Epidermal melanocyte (primary cell): ENCODE measurements at regions not wholly inside any gene's neighbourhood (a gene's known extent, or its start where the extent isn't known, plus 50 kb on each side); places are given as distances from the start of the nearest gene placed in this dataset.
"Not testable (repeated sequence)": the region's sequence is repeated elsewhere in the genome, so short reads cannot be mapped to it uniquely, and the experiment has no call there.

Experiments
- DNase-seq: peaks from one replicate; pipeline ENCODE4 v3.0.0; 2011; ENCODE audit warnings: low spot score; ENCODE audit not compliant: insufficient read length

GRCh38 chr2:80968450-80968849 lies 663.9 kb upstream of the LRRTM1 start:
- no peak for DNase-seq

- no peak for DNase-seq
These were observed 643.1 kb upstream of the LRRTM1 start for GRCh38 chr2:80947601-80948130.

- no peak for DNase-seq
These were observed 638.9 kb upstream of the LRRTM1 start for GRCh38 chr2:80943487-80943886.

GRCh38 chr2:80942766-80943165 lies 638.2 kb upstream of the LRRTM1 start:
- DNase-seq = no peak

GRCh38 chr2:80938463-80938862 lies 633.9 kb upstream of the LRRTM1 start:
- no peak for DNase-seq

- DNase-seq = not testable (repeated sequence)
These were observed 627.3 kb upstream of the LRRTM1 start for GRCh38 chr2:80931820-80932219.

- DNase-seq = no peak
These were observed 626.2 kb upstream of the LRRTM1 start for GRCh38 chr2:80930777-80931176.

- no peak for DNase-seq
These were observed 621.6 kb upstream of the LRRTM1 start for GRCh38 chr2:80926168-80926567.

- DNase-seq = no peak
These were observed 592.0 kb upstream of the LRRTM1 start for GRCh38 chr2:80896576-80896975.

GRCh38 chr2:80894486-80894885 lies 589.9 kb upstream of the LRRTM1 start:
- DNase-seq = no peak

- no peak for DNase-seq
These were observed 589.2 kb upstream of the LRRTM1 start for GRCh38 chr2:80893711-80894110.

- no peak for DNase-seq
These were observed 584.5 kb upstream of the LRRTM1 start for GRCh38 chr2:80889009-80889408.

- no peak for DNase-seq
These were observed 583.4 kb upstream of the LRRTM1 start for GRCh38 chr2:80887841-80888378.

GRCh38 chr2:80874374-80874773 lies 569.8 kb upstream of the LRRTM1 start:
- no peak for DNase-seq

- DNase-seq = no peak
These were observed 565.4 kb upstream of the LRRTM1 start for GRCh38 chr2:80869858-80870438.

- no peak for DNase-seq
These were observed 558.7 kb upstream of the LRRTM1 start for GRCh38 chr2:80863147-80863714.

GRCh38 chr2:80858965-80859364 lies 554.4 kb upstream of the LRRTM1 start:
- no peak for DNase-seq

GRCh38 chr2:80856227-80856626 lies 551.7 kb upstream of the LRRTM1 start:
- DNase-seq = no peak

GRCh38 chr2:80854831-80855230 lies 550.3 kb upstream of the LRRTM1 start:
- DNase-seq = no peak

GRCh38 chr2:80852808-80853139 lies 548.2 kb upstream of the LRRTM1 start:
- DNase-seq = no peak

- no peak for DNase-seq
These were observed 547.7 kb upstream of the LRRTM1 start for GRCh38 chr2:80852079-80852807.

- no peak for DNase-seq
These were observed 526.3 kb upstream of the LRRTM1 start for GRCh38 chr2:80830891-80831290.

GRCh38 chr2:80822999-80823398 lies 518.4 kb upstream of the LRRTM1 start:
- no peak for DNase-seq
